H9 (cell line): ENCODE measurements at regions not wholly inside any gene's neighbourhood (a gene's known extent, or its start where the extent isn't known, plus 50 kb on each side); places are given as distances from the start of the nearest gene placed in this dataset.

Source experiments
- DNase-seq: peaks from one replicate; pipeline ENCODE4 v3.0.0-alpha.2; 2017
- H2AFZ ChIP-seq: one replicate; pipeline ENCODE4 v1.6.1; 2013; ENCODE audit warnings: mild to moderate bottlenecking, low read length, control low read depth, moderate library complexity
- H2AK5ac ChIP-seq: 2 replicates; pipeline ENCODE4 v1.6.1; 2013; ENCODE audit warnings: low read length, control low read depth, mixed read lengths; ENCODE audit not compliant: insufficient read length
- H2BK120ac ChIP-seq: one replicate; pipeline ENCODE4 v1.6.1; 2013; ENCODE audit warnings: low read depth, mild to moderate bottlenecking, low read length, control low read depth, inconsistent platforms; ENCODE audit not compliant: poor library complexity, severe bottlenecking
- H2BK12ac ChIP-seq: 2 replicates; pipeline ENCODE4 v1.6.1; 2013; ENCODE audit warnings: low read length, control low read depth, mixed read lengths, low read depth; ENCODE audit not compliant: insufficient read length
- H2BK15ac ChIP-seq: 2 replicates; pipeline ENCODE4 v1.6.1; 2013; ENCODE audit warnings: low read depth, low read length, control low read depth
- H2BK20ac ChIP-seq: one replicate; pipeline ENCODE4 v1.6.1; 2013; ENCODE audit warnings: low read depth, mild to moderate bottlenecking, low read length, control low read depth, inconsistent platforms; ENCODE audit not compliant: poor library complexity, severe bottlenecking
- H2BK5ac ChIP-seq: 2 replicates; pipeline ENCODE4 v1.6.1; 2013; ENCODE audit warnings: low read length, control low read depth, mixed read lengths; ENCODE audit not compliant: insufficient read length
- H3K14ac ChIP-seq: 2 replicates; pipeline ENCODE4 v1.6.1; 2013; ENCODE audit warnings: low read length, control low read depth; ENCODE audit not compliant: insufficient read depth
- H3K18ac ChIP-seq: 2 replicates; pipeline ENCODE4 v1.6.1; 2013; ENCODE audit warnings: low read depth, mild to moderate bottlenecking, mixed read lengths, low read length, control low read depth; ENCODE audit not compliant: insufficient read length
- H3K23ac ChIP-seq: 2 replicates; pipeline ENCODE4 v1.6.1; 2013; ENCODE audit warnings: low read length, control low read depth, mixed read lengths, low read depth; ENCODE audit not compliant: insufficient read length
- H3K23me2 ChIP-seq: 2 replicates; pipeline ENCODE4 v1.6.1; 2013; ENCODE audit warnings: low read depth, mild to moderate bottlenecking, mixed read lengths, low read length, control low read depth; ENCODE audit not compliant: insufficient read length, poor library complexity, severe bottlenecking
- H3K27ac ChIP-seq: 2 replicates; pipeline ENCODE4 v1.5.1; 2013; ENCODE audit warnings: low read length, control low read depth, mixed read lengths, low read depth; ENCODE audit not compliant: insufficient read length
- H3K27me3 ChIP-seq: 2 replicates; pipeline ENCODE4 v1.6.1; 2013; ENCODE audit warnings: low read length, control low read depth, inconsistent platforms; ENCODE audit not compliant: insufficient read depth
- H3K4ac ChIP-seq: 2 replicates; pipeline ENCODE4 v1.6.1; 2013; ENCODE audit warnings: low read depth, mild to moderate bottlenecking, control low read depth, inconsistent platforms, low read length, moderate library complexity
- H3K4me1 ChIP-seq: 2 replicates; pipeline ENCODE4 v1.6.1; 2013; ENCODE audit warnings: low read length, control low read depth, inconsistent platforms; ENCODE audit not compliant: insufficient read depth
- H3K4me2 ChIP-seq: 2 replicates; pipeline ENCODE4 v1.6.1; 2013; ENCODE audit warnings: low read length, control low read depth, mixed read lengths; ENCODE audit not compliant: insufficient read length, insufficient read depth
- H3K56ac ChIP-seq: 2 replicates; pipeline ENCODE4 v1.6.1; 2013; ENCODE audit warnings: low read depth, mild to moderate bottlenecking, mixed read lengths, low read length, control low read depth; ENCODE audit not compliant: insufficient read length
- H3K79me1 ChIP-seq: 2 replicates; pipeline ENCODE4 v1.6.1; 2013; ENCODE audit warnings: low read depth, mild to moderate bottlenecking, moderate library complexity, low read length, control low read depth, inconsistent platforms; ENCODE audit not compliant: insufficient read depth, poor library complexity, severe bottlenecking
- H3K79me2 ChIP-seq: 2 replicates; pipeline ENCODE4 v1.6.1; 2013; ENCODE audit warnings: low read length, control low read depth, inconsistent platforms; ENCODE audit not compliant: insufficient read depth
- H3K9ac ChIP-seq: 2 replicates; pipeline ENCODE4 v1.6.1; 2013; ENCODE audit warnings: low read length, control low read depth, mixed read lengths; ENCODE audit not compliant: insufficient read length; ENCODE audit errors: extremely low read depth
- H3K9me3 ChIP-seq: one replicate; pipeline ENCODE4 v1.6.1; 2013; ENCODE audit warnings: low read depth, low read length, inconsistent platforms; ENCODE audit not compliant: control insufficient read depth
- H3T11ph ChIP-seq: one replicate; pipeline ENCODE4 v1.6.1; 2013; ENCODE audit warnings: mild to moderate bottlenecking, low read length, control low read depth, inconsistent platforms
- H4K20me1 ChIP-seq: one replicate; pipeline ENCODE4 v1.6.1; 2013; ENCODE audit not compliant: control insufficient read depth, insufficient read length, insufficient read depth
- H4K5ac ChIP-seq: 2 replicates; pipeline ENCODE4 v1.6.1; 2013; ENCODE audit warnings: low read depth, mild to moderate bottlenecking, mixed read lengths, low read length, control low read depth; ENCODE audit not compliant: insufficient read length
- H4K8ac ChIP-seq: replicated peaks from 2 replicates; pipeline ENCODE4 v1.6.1; 2013; ENCODE audit warnings: low read length, control low read depth, mixed read lengths, low read depth; ENCODE audit not compliant: insufficient read length
- H4K91ac ChIP-seq: 2 replicates; pipeline ENCODE4 v1.6.1; 2013; ENCODE audit warnings: low read depth, mild to moderate bottlenecking, moderate library complexity, mixed read lengths, low read length, control low read depth; ENCODE audit not compliant: insufficient read length
- H3K27ac Mint-ChIP-seq, 3 experiments: 2 replicates in 2 of 3; 3 replicates in 1 of 3; pipeline ENCODE4 v1.8.0; 2020 to 2021; ENCODE audit warnings: mixed read lengths in 3 of 3, mild to moderate bottlenecking in 1 of 3, moderate library complexity in 1 of 3
- H3K27me3 Mint-ChIP-seq: 2 replicates; pipeline ENCODE4 v1.8.0; 2021; ENCODE audit warnings: low read depth, mild to moderate bottlenecking, moderate library complexity, mixed read lengths
- H3K36me3 Mint-ChIP-seq, 3 experiments: 2 replicates in 2 of 3; 3 replicates in 1 of 3; pipeline ENCODE4 v1.8.0; 2020 to 2021; ENCODE audit warnings: low read depth in 3 of 3, mixed read lengths in 3 of 3; ENCODE audit not compliant: insufficient read depth in 1 of 3
- H3K4me1 Mint-ChIP-seq, 2 experiments: 2 replicates each; pipeline ENCODE4 v1.8.0; 2020; ENCODE audit warnings: mixed read lengths in 2 of 2
- H3K4me3 Mint-ChIP-seq, 2 experiments: 2 replicates in 1 of 2; 3 replicates in 1 of 2; pipeline ENCODE4 v1.8.0; 2020 to 2021; ENCODE audit warnings: mild to moderate bottlenecking in 2 of 2, mixed read lengths in 2 of 2, moderate library complexity in 1 of 2
- H3K9me3 Mint-ChIP-seq, 2 experiments: 2 replicates in 1 of 2; 3 replicates in 1 of 2; pipeline ENCODE4 v1.8.0; 2020; ENCODE audit warnings: mild to moderate bottlenecking in 2 of 2, mixed read lengths in 2 of 2, moderate library complexity in 1 of 2
- WGBS: extraction: QIAGEN DNeasy Blood & Tissue Kit; methylation state at CpG from one replicate; pipeline ENCODE4 v1.1.7; 2013; ENCODE audit warnings: missing lambda C conversion rate, low lambda C conversion rate, mixed read lengths; ENCODE audit not compliant: insufficient read length; ENCODE audit errors: extremely low coverage; 5-methylcytosine and 5-hydroxymethylcytosine counted together
- TF ChIP-seq, protein P1 (sequence below): fragments of 200-600 bp; sonication (generic); conservative IDR thresholded peaks from 3 replicates; pipeline ENCODE4 v1.8.0; 2021; ENCODE audit warnings: antibody characterized with exemption, mild to moderate bottlenecking

DNA sequence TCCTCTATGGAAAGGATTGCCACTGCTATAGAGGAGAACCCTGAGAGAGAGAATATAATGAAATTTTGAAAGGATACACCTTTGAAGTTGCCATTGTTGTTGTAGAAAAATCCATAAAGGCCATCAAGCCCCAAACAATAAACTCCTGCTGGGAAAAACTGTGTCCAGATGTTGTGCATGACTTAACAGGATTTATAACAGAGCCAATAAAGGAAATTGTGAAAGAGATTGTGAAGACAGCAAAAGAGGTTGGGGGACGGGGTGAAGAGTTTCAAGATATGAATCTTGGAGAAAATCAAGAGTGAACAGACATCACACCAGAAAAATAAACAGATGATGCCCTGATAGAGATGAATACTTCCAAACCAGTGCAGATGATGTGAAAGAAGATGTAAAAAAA is 396.4 kb downstream of the BCKDHB start:
- Mint-ChIP-seq H3K36me3 (peaks cover 0 to 6% (median 0%) of the 10 kb centered on the region in 3 experiments; a peak in 2 of 7 replicates), H3K4me1 (peaks cover 16 to 18% of the 10 kb centered on the region in 2 experiments), H3K27ac (no peak overlapping the region), H3K9me3 (peaks cover 0 to 3% of the 10 kb centered on the region in 2 experiments; a peak in 2 of 5 replicates), H3K27me3 (no peaks in the 10 kb centered on the region), H3K4me3 (no peak overlapping the region)
- H4K20me1 ChIP-seq, result no peaks in the 10 kb centered on the region
- no peak overlapping the region for H4K91ac ChIP-seq
- no CpG with 5 or more reads among the region's 1 CpG for WGBS
- H3K23me2 ChIP-seq, result no peaks in the 10 kb centered on the region
- H2BK120ac ChIP-seq, result no peak overlapping the region
- H3K79me2 ChIP-seq, result no peaks in the 10 kb centered on the region
- H3K23ac ChIP-seq, result no peak overlapping the region
- H2BK15ac ChIP-seq, result no peak overlapping the region
- H3K4ac ChIP-seq, result no peak overlapping the region
- no peak overlapping the region for H4K5ac ChIP-seq
- H3K4me2 ChIP-seq, result no peak overlapping the region
- no peak overlapping the region for H2BK5ac ChIP-seq
- no peak overlapping the region for H3K18ac ChIP-seq
- no peak overlapping the region for H3K14ac ChIP-seq
- DNase-seq, result no peak
- no peaks in the 10 kb centered on the region for H3K27me3 ChIP-seq
- H3K4me1 ChIP-seq, result no peaks in the 10 kb centered on the region; the same call in 1 of the 2 replicates
- H4K8ac ChIP-seq, result no peak overlapping the region
- H2BK12ac ChIP-seq, result no peak overlapping the region
- H2AK5ac ChIP-seq, result no peak overlapping the region
- H3K9ac ChIP-seq, result no peak overlapping the region
- no peak overlapping the region for H2AFZ ChIP-seq
- TF ChIP-seq, protein P1, sequence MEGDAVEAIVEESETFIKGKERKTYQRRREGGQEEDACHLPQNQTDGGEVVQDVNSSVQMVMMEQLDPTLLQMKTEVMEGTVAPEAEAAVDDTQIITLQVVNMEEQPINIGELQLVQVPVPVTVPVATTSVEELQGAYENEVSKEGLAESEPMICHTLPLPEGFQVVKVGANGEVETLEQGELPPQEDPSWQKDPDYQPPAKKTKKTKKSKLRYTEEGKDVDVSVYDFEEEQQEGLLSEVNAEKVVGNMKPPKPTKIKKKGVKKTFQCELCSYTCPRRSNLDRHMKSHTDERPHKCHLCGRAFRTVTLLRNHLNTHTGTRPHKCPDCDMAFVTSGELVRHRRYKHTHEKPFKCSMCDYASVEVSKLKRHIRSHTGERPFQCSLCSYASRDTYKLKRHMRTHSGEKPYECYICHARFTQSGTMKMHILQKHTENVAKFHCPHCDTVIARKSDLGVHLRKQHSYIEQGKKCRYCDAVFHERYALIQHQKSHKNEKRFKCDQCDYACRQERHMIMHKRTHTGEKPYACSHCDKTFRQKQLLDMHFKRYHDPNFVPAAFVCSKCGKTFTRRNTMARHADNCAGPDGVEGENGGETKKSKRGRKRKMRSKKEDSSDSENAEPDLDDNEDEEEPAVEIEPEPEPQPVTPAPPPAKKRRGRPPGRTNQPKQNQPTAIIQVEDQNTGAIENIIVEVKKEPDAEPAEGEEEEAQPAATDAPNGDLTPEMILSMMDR, result no peak
- no peaks in the 10 kb centered on the region for H3K79me1 ChIP-seq
- no peaks in the 10 kb centered on the region for H3K9me3 ChIP-seq
- H3T11ph ChIP-seq, result no peak overlapping the region
- H3K56ac ChIP-seq, result no peak overlapping the region
- H2BK20ac ChIP-seq, result no peak overlapping the region
- H3K27ac ChIP-seq, result no peak overlapping the region
